Thoracic aorta (tissue), 2 donors: ENCODE measurements at regions not wholly inside any gene's neighbourhood (a gene's known extent, or its start where the extent isn't known, plus 50 kb on each side); places are given as distances from the start of the nearest gene placed in this dataset.

Experiments used
- ATAC-seq: fragments of 150-250 bp; one replicate; pipeline ENCODE4 v1.8.0; 2017; ENCODE audit warnings: low read depth; ENCODE audit not compliant: insufficient number of reproducible peaks, low FRiP score
- DNase-seq: peaks from one replicate; pipeline ENCODE4 v3.0.0-alpha.2; 2020; ENCODE audit warnings: low spot score
- H3K27ac ChIP-seq, 2 donors: fragments of 200-600 bp; sonication (generic); 1 replicate in 1 of 2; 2 replicates in 1 of 2; pipeline ENCODE4 v1.5.1; 2016; ENCODE audit warnings: mild to moderate bottlenecking in 2 of 2, moderate library complexity in 2 of 2
- H3K27me3 ChIP-seq: fragments of 200-600 bp; sonication (generic); replicated peaks from 2 replicates; pipeline ENCODE4 v1.6.0; 2016; ENCODE audit warnings: mild to moderate bottlenecking; ENCODE audit not compliant: insufficient read depth
- H3K36me3 ChIP-seq: fragments of 200-600 bp; sonication (generic); one replicate; pipeline ENCODE4 v1.5.1; 2016
- H3K4me1 ChIP-seq, 2 donors: fragments of 200-600 bp; sonication (generic); 1 replicate in 1 of 2; 2 replicates in 1 of 2; pipeline versions ENCODE4 v1.5.1 to v1.6.0; 2016; ENCODE audit warnings: low read depth in 2 of 2, mild to moderate bottlenecking in 1 of 2; ENCODE audit not compliant: control insufficient read depth in 1 of 2
- H3K4me3 ChIP-seq: fragments of 200-600 bp; sonication (generic); 2 replicates; pipeline ENCODE4 v1.5.1; 2016; ENCODE audit warnings: mild to moderate bottlenecking
- H3K9me3 ChIP-seq: fragments of 200-600 bp; sonication (generic); 2 replicates; pipeline ENCODE4 v1.5.1; 2016
- CTCF ChIP-seq: fragments of 200-600 bp; sonication (generic); IDR thresholded peaks from one replicate; pipeline ENCODE4 v1.5.1; 2019; ENCODE audit warnings: antibody characterized with exemption

- no peaks in the 10 kb centered on the region for H3K27me3 ChIP-seq
- no peak for TF ChIP-seq CTCF
- ATAC-seq (no peak), DNase-seq (no peak)
- no peaks in the 10 kb centered on the region for H3K9me3 ChIP-seq
- H3K27ac ChIP-seq: no peak overlapping the region
- H3K4me3 ChIP-seq: no peak overlapping the region
- H3K36me3 ChIP-seq: no peaks in the 10 kb centered on the region
- no peaks in the 10 kb centered on the region for H3K4me1 ChIP-seq
Observed at GRCh38 chr17:33858682-33859081, 396.4 kb upstream of the CCL2 start.

GRCh38 chr17:33862772-33863602, 392.1 kb upstream of the CCL2 start:
- no peak for DNase-seq
- H3K27me3 ChIP-seq: no peaks in the 10 kb centered on the region
- no peaks in the 10 kb centered on the region for H3K4me1 ChIP-seq
- no peak overlapping the region for H3K4me3 ChIP-seq
- ATAC-seq: no peak
- no peaks in the 10 kb centered on the region for H3K36me3 ChIP-seq
- TF ChIP-seq CTCF: no peak
- no peaks in the 10 kb centered on the region for H3K9me3 ChIP-seq
- H3K27ac ChIP-seq: no peak overlapping the region

GRCh38 chr17:33864758-33865229, 390.3 kb upstream of the CCL2 start:
- Histone ChIP-seq H3K4me3 (no peak overlapping the region), H3K4me1 (no peaks in the 10 kb centered on the region), H3K27me3 (no peaks in the 10 kb centered on the region), H3K27ac (no peak overlapping the region), H3K36me3 (no peaks in the 10 kb centered on the region), H3K9me3 (no peaks in the 10 kb centered on the region)
- ATAC-seq (no peak), DNase-seq (no peak)
- TF ChIP-seq CTCF: no peak

DNA sequence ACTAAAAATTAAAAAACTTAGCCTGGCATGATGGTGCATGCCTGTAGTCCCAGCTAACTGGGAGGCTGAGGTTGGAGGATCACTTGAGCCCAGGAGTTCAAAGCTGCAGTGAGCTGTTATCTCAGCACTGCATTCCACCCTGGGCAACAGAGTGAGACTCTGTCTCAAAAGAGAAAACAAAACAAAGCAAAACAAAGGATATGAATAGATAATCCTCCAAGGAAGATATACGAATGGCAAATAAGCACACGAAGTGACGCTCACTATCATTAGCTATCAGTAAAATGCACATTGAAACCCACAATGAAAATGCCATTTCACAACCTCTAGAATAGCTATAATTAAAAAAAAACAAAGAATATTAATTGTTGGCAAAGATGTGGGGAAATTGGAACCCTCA, 386.2 kb upstream of the CCL2 start:
- H3K9me3 ChIP-seq: no peaks in the 10 kb centered on the region
- no peak for TF ChIP-seq CTCF
- no peaks in the 10 kb centered on the region for H3K36me3 ChIP-seq
- H3K27me3 ChIP-seq: no peaks in the 10 kb centered on the region
- no peaks in the 10 kb centered on the region for H3K4me1 ChIP-seq
- no peak overlapping the region for H3K4me3 ChIP-seq
- no peak for DNase-seq
- no peak overlapping the region for H3K27ac ChIP-seq
- ATAC-seq: no peak

- H3K27ac ChIP-seq: no peak overlapping the region
- H3K9me3 ChIP-seq: no peaks in the 10 kb centered on the region
- H3K36me3 ChIP-seq: no peaks in the 10 kb centered on the region
- DNase-seq (no peak), ATAC-seq (no peak)
- no peak overlapping the region for H3K4me3 ChIP-seq
- no peak for TF ChIP-seq CTCF
- no peaks in the 10 kb centered on the region for H3K4me1 ChIP-seq
- no peaks in the 10 kb centered on the region for H3K27me3 ChIP-seq
Observed at GRCh38 chr17:33870936-33871335, 384.1 kb upstream of the CCL2 start.
